ENCODE measurements at regions not wholly inside any gene's neighbourhood (a gene's known extent, or its start where the extent isn't known, plus 50 kb on each side); places are given as distances from the start of the nearest gene placed in this dataset.

DNA sequence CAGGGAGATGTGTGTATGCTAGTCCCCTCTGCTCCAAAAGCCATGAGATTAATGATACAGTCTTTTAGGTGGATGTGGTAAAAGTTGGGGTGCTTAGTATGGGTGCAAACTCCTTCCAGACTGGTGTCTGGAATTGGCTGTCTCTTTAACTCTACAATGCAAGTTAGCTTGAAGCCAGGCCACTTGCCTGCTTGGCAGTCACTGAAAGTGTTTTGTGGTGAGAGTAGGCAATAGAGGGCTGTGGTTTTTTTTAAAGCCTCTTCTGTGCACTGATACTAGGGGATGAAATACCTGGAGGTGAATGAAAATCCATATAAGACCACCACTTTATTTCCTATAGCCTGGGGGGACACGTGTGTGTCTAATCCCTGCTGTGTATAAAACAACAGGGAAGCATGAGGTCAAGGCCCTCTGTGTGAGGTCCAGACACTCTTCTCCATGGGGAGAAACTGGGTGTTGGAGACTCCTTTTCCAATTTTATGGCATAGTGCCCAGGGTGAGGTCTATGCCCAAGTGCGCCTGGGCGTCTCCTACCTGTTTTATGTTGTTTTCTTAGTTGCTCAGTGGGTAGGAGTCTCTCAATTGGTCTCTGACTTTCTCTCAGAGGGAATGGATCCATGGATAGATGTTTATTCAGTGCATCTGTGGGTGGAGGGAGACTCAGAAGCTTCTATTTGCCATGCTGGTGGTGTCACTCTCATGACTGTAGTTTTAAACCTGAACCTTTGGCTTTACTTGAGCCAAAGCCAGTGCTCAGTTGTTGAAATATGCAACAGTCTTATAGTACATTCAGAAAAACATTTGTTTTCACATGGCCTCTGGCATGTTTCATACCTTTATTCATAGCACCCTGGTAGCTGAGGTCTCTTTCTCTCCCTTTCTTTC lies 327.8 kb upstream of the ATP11B start:
- CTCF ChIA-PET = no interaction called here
- H3K9ac ChIP-seq (ENCODE audit: low read depth, low read length) = no peak overlapping the region
- H3K14ac ChIP-seq (replicated peaks; ENCODE audit: low read depth, low read length) = no peak overlapping the region
- dilution Hi-C loops (cut with HindIII; ENCODE audit: low sequenced_read_pairs, unreplicated experiment) = no loop called here
- H3K9me1 ChIP-seq (ENCODE audit: insufficient read depth, low read length) = no peaks in the 10 kb centered on the region
- H3K4me3 ChIP-seq (ENCODE audit: insufficient read depth, low read depth, low read length) = no peak overlapping the region
- peaks cover 4% of the 10 kb centered on the region for H3K9me3 ChIP-seq (ENCODE audit: control insufficient read depth, insufficient read depth, low read length)
- ATAC-seq (ENCODE audit: low read depth) (no peak), DNase-seq (no peak)
- no peak overlapping the region for H2BK120ac ChIP-seq (ENCODE audit: low read depth, low read length)
- no peak overlapping the region for H3K27ac ChIP-seq (ENCODE audit: insufficient read depth, low read length)
- POLR2A ChIA-PET (ENCODE audit: unreplicated experiment) = no interaction called here
- in situ Hi-C loops (cut with MboI; ENCODE audit: low sequenced_read_pairs) = no loop called here
- H4K91ac ChIP-seq (ENCODE audit: insufficient read depth, low read depth, low read length) = no peak overlapping the region
- TF ChIP-seq POLR2A (IDR thresholded peaks at IDR 0.05; ENCODE audit: low read depth, low read length) (no peak), MAZ (IDR thresholded peaks at IDR 0.05; ENCODE audit: borderline replicate concordance, low read depth, low read length) (no peak), RCOR1 (IDR thresholded peaks at IDR 0.05; ENCODE audit: insufficient replicate concordance, low read length) (no peak), MXI1 (IDR thresholded peaks at IDR 0.05; ENCODE audit: borderline replicate concordance, low read depth, low read length) (no peak), RFX5 (IDR thresholded peaks at IDR 0.05; ENCODE audit: low read depth, low read length) (no peak), CHD1 (IDR thresholded peaks at IDR 0.05; ENCODE audit: low read depth, low read length) (no peak), CEBPB (IDR thresholded peaks at IDR 0.05; ENCODE audit: low read depth, low read length) (no peak)
- intact Hi-C loops (cut with micrococcal nuclease) = no loop called here
- H3K27me3 ChIP-seq (ENCODE audit: control insufficient read depth, insufficient read depth, low read length) = no peaks in the 10 kb centered on the region
- H3K4me2 ChIP-seq (ENCODE audit: low read depth, low read length) = no peak overlapping the region
- no CpG with 5 or more reads among the region's 3 CpGs for WGBS, 2 experiments (ENCODE audit: extremely low coverage in 2 of 2, insufficient read length in 1 of 2)
- no peak overlapping the region for H2AK5ac ChIP-seq (ENCODE audit: low read depth, low read length)
- no peak overlapping the region for H4K8ac ChIP-seq (ENCODE audit: low read depth in 2 of 2, low read length in 2 of 2)
- no peak overlapping the region for H2BK15ac ChIP-seq (ENCODE audit: low read depth, low read length)
- H2BK5ac ChIP-seq (ENCODE audit: low read depth, low read length, poor library complexity, severe bottlenecking) = no peak overlapping the region
- H3K79me1 ChIP-seq (ENCODE audit: low read depth in 1 of 2, low read length in 2 of 2) = no peaks in the 10 kb centered on the region
- H4K5ac ChIP-seq (ENCODE audit: low read depth, low read length) = no peak overlapping the region
- no peak overlapping the region for H2AK9ac ChIP-seq (replicated peaks; ENCODE audit: low read depth, low read length, poor library complexity)
- H2AFZ ChIP-seq (replicated peaks; ENCODE audit: low read length, poor library complexity) = no peak overlapping the region
- no peak overlapping the region for H3K18ac ChIP-seq (ENCODE audit: low read depth, low read length)
- H3K23ac ChIP-seq (ENCODE audit: low read depth, low read length) = no peak overlapping the region
- H3K36me3 ChIP-seq (ENCODE audit: control insufficient read depth, insufficient read depth, low read length) = no peaks in the 10 kb centered on the region
- BruUV-seq (replicated peaks) = no TSS peak
- no peak overlapping the region for H3K4ac ChIP-seq (ENCODE audit: low read depth, low read length)
- H4K20me1 ChIP-seq (ENCODE audit: insufficient read depth, low read length) = no peaks in the 10 kb centered on the region
- no peaks in the 10 kb centered on the region for H3K4me1 ChIP-seq (ENCODE audit: control insufficient read depth, insufficient read depth, low read length)
- no peak overlapping the region for H3K56ac ChIP-seq (ENCODE audit: extremely low read depth, insufficient read depth, low read length)
- H2BK20ac ChIP-seq (ENCODE audit: low read depth, low read length) = no peak overlapping the region
